HL-60 (cell line): ENCODE measurements at regions not wholly inside any gene's neighbourhood (a gene's known extent, or its start where the extent isn't known, plus 50 kb on each side); places are given as distances from the start of the nearest gene placed in this dataset.

Experiments used
- DNase-seq, 2 experiments: peaks; one replicate each; pipeline ENCODE4 v3.0.0-alpha.2; 2010 to 2020; ENCODE audit warnings: low read depth in 1 of 2, low spot score in 1 of 2
- H3K27ac ChIP-seq: fragments of 250-450 bp; sonication (Bioruptor Pico); replicated peaks from 2 replicates; pipeline ENCODE4 v1.5.1; 2020; ENCODE audit warnings: mild to moderate bottlenecking, moderate library complexity
- H3K27me3 ChIP-seq: fragments of 250-450 bp; sonication (Bioruptor Pico); 2 replicates; pipeline ENCODE4 v1.5.1; 2021; ENCODE audit warnings: mild to moderate bottlenecking, moderate library complexity; ENCODE audit not compliant: insufficient read depth, poor library complexity, severe bottlenecking
- H3K4me3 ChIP-seq: replicated peaks from 2 replicates; pipeline ENCODE4 v1.5.1; 2011; ENCODE audit warnings: mild to moderate bottlenecking, control low read depth, low read length; ENCODE audit not compliant: insufficient read depth
- CTCF ChIP-seq: IDR thresholded peaks from one replicate; pipeline ENCODE4 v1.5.1; 2011; ENCODE audit warnings: low read length, control low read depth, inconsistent platforms; ENCODE audit not compliant: insufficient read depth
- GABPA ChIP-seq: IDR thresholded peaks from 2 replicates; pipeline ENCODE4 v1.6.1; 2012; ENCODE audit warnings: low read depth
- POLR2AphosphoS5 ChIP-seq: IDR thresholded peaks from 2 replicates; pipeline ENCODE4 v1.6.1; 2012; ENCODE audit warnings: low read depth
- REST ChIP-seq: IDR thresholded peaks from 2 replicates; pipeline ENCODE4 v1.6.1; 2012; ENCODE audit warnings: low read depth; ENCODE audit not compliant: insufficient replicate concordance
- SPI1 ChIP-seq: IDR thresholded peaks from 2 replicates; pipeline ENCODE4 v1.6.1; 2012; ENCODE audit warnings: low read depth, mild to moderate bottlenecking, borderline replicate concordance

GRCh38 chr9:86716326-86716922 is 230.9 kb downstream of the GAS1 start:
- no peak overlapping the region for H3K27ac ChIP-seq
- no peaks in the 10 kb centered on the region for H3K27me3 ChIP-seq
- TF ChIP-seq GABPA (no peak), SPI1 (no peak), CTCF (no peak), REST (no peak), POLR2AphosphoS5 (no peak)
- H3K4me3 ChIP-seq = no peak overlapping the region
- DNase-seq = no peak

GRCh38 chr9:86714999-86715398 is 232.3 kb downstream of the GAS1 start:
- no peak overlapping the region for H3K4me3 ChIP-seq
- no peak overlapping the region for H3K27ac ChIP-seq
- DNase-seq = no peak
- no peaks in the 10 kb centered on the region for H3K27me3 ChIP-seq
- TF ChIP-seq GABPA (no peak), POLR2AphosphoS5 (no peak), REST (no peak), CTCF (no peak), SPI1 (no peak)

- TF ChIP-seq SPI1 = no peak
- TF ChIP-seq POLR2AphosphoS5 = no peak
- no peak for TF ChIP-seq REST
- TF ChIP-seq CTCF = no peak
- TF ChIP-seq GABPA = no peak
- no peak for DNase-seq
- Histone ChIP-seq H3K27ac (no peak overlapping the region), H3K4me3 (no peak overlapping the region), H3K27me3 (no peaks in the 10 kb centered on the region)
These were observed 233.3 kb downstream of the GAS1 start for GRCh38 chr9:86713970-86714369.
